ENCODE measurements at regions not wholly inside any gene's neighbourhood (a gene's known extent, or its start where the extent isn't known, plus 50 kb on each side); places are given as distances from the start of the nearest gene placed in this dataset.

- Histone ChIP-seq H3K4me3 (no peak overlapping the region), H3K9me3 (no peaks in the 10 kb centered on the region), H3K27ac (no peak overlapping the region), H3K36me3 (no peaks in the 10 kb centered on the region), H3K4me1 (no peaks in the 10 kb centered on the region), H3K27me3 (no peaks in the 10 kb centered on the region)
- DNase-seq (ENCODE audit: low spot score in 2 of 2), result no peak
- no peak for TF ChIP-seq CTCF (IDR thresholded peaks at IDR 0.05)
- intact Hi-C loops (cut with DNase I), result no loop called here
Observed at GRCh38 chr4:106851726-106852125, 184.4 kb downstream of the DKK2 start.

GRCh38 chr4:106850691-106851090 lies 185.4 kb downstream of the DKK2 start:
- Histone ChIP-seq H3K27me3 (no peaks in the 10 kb centered on the region), H3K27ac (no peak overlapping the region), H3K9me3 (no peaks in the 10 kb centered on the region), H3K36me3 (no peaks in the 10 kb centered on the region), H3K4me1 (no peaks in the 10 kb centered on the region), H3K4me3 (no peak overlapping the region)
- TF ChIP-seq CTCF (IDR thresholded peaks at IDR 0.05), result no peak
- intact Hi-C loops (cut with DNase I), result no loop called here
- no peak for DNase-seq (ENCODE audit: low spot score in 2 of 2)

- H3K36me3 ChIP-seq, result no peaks in the 10 kb centered on the region
- H3K4me3 ChIP-seq, result no peak overlapping the region
- no peak for DNase-seq (ENCODE audit: low spot score in 2 of 2)
- H3K4me1 ChIP-seq, result no peaks in the 10 kb centered on the region
- H3K27me3 ChIP-seq, result no peaks in the 10 kb centered on the region
- no peak for TF ChIP-seq CTCF (IDR thresholded peaks at IDR 0.05)
- H3K27ac ChIP-seq, result no peak overlapping the region
- no peaks in the 10 kb centered on the region for H3K9me3 ChIP-seq
- intact Hi-C loops (cut with DNase I), result no loop called here
Observed at GRCh38 chr4:106835919-106836318, 200.2 kb downstream of the DKK2 start.

GRCh38 chr4:106830879-106831278 lies 205.2 kb downstream of the DKK2 start:
- H3K27me3 ChIP-seq, result no peaks in the 10 kb centered on the region
- intact Hi-C loops (cut with DNase I), result no loop called here
- H3K4me1 ChIP-seq, result no peaks in the 10 kb centered on the region
- no peaks in the 10 kb centered on the region for H3K9me3 ChIP-seq
- TF ChIP-seq CTCF (IDR thresholded peaks at IDR 0.05), result no peak
- H3K4me3 ChIP-seq, result no peak overlapping the region
- no peak for DNase-seq (ENCODE audit: low spot score in 2 of 2)
- H3K36me3 ChIP-seq, result no peaks in the 10 kb centered on the region
- H3K27ac ChIP-seq, result no peak overlapping the region

- intact Hi-C loops (cut with DNase I), result no loop called here
- Histone ChIP-seq H3K4me3 (no peak overlapping the region), H3K4me1 (no peaks in the 10 kb centered on the region), H3K36me3 (no peaks in the 10 kb centered on the region), H3K27ac (no peak overlapping the region), H3K27me3 (no peaks in the 10 kb centered on the region), H3K9me3 (no peaks in the 10 kb centered on the region)
- DNase-seq (ENCODE audit: low spot score in 2 of 2), result no peak
- peak in 2 of 3 experiments; percentile 10 to 24 for TF ChIP-seq CTCF (IDR thresholded peaks at IDR 0.05)
Observed at GRCh38 chr4:106818764-106819163, 217.3 kb downstream of the DKK2 start.

GRCh38 chr4:106816496-106816895 lies 219.6 kb downstream of the DKK2 start:
- no peaks in the 10 kb centered on the region for H3K9me3 ChIP-seq
- DNase-seq (ENCODE audit: low spot score in 2 of 2), result no peak
- no peak overlapping the region for H3K4me3 ChIP-seq
- H3K27ac ChIP-seq, result no peak overlapping the region
- intact Hi-C loops (cut with DNase I), result no loop called here
- TF ChIP-seq CTCF (IDR thresholded peaks at IDR 0.05), result no peak
- no peaks in the 10 kb centered on the region for H3K27me3 ChIP-seq
- H3K36me3 ChIP-seq, result no peaks in the 10 kb centered on the region
- H3K4me1 ChIP-seq, result no peaks in the 10 kb centered on the region

Data from ascending aorta (tissue), 2 donors.